AG04450 (cell line): ENCODE measurements at regions not wholly inside any gene's neighbourhood (a gene's known extent, or its start where the extent isn't known, plus 50 kb on each side); places are given as distances from the start of the nearest gene placed in this dataset.

ENCODE experiments used
- CTCF ChIA-PET: fragments of 300-600, 350-600 bp; formaldehyde crosslinking; extraction: SDS; loops from one replicate; lab custom pipeline; 2022; ENCODE audit warnings: antibody characterized with exemption, inconsistent platforms; lab: Charles Lee
- POLR2A ChIA-PET: fragments of 350-600 bp; formaldehyde crosslinking; extraction: SDS; loops from one replicate; lab custom pipeline; 2021; ENCODE audit warnings: antibody characterized with exemption, inconsistent platforms; lab: Yijun Ruan, JAX
- DNase-seq: peaks from one replicate; pipeline ENCODE4 v3.0.0-alpha.2; 2011; ENCODE audit warnings: low read depth, low spot score
- H3K27ac ChIP-seq: one replicate; pipeline ENCODE4 v1.5.1; 2012; ENCODE audit warnings: low read depth, low read length, control low read depth
- H3K27me3 ChIP-seq: one replicate; pipeline ENCODE4 v1.6.0; 2012; ENCODE audit warnings: low read length; ENCODE audit not compliant: control insufficient read depth, insufficient read depth
- H3K4me3 ChIP-seq: 2 replicates; pipeline ENCODE4 v1.5.1; 2011; ENCODE audit warnings: mild to moderate bottlenecking, low read depth, low read length, control low read depth
- H3K9me3 ChIP-seq: 2 replicates; pipeline ENCODE4 v1.5.1; 2012; ENCODE audit warnings: low read length; ENCODE audit not compliant: control insufficient read depth, insufficient read depth
- TF ChIP-seq, protein P1 (sequence below): IDR thresholded peaks from 2 replicates; pipeline ENCODE4 v1.5.1; 2011; ENCODE audit warnings: low read depth, low read length, control low read depth, inconsistent platforms

DNA sequence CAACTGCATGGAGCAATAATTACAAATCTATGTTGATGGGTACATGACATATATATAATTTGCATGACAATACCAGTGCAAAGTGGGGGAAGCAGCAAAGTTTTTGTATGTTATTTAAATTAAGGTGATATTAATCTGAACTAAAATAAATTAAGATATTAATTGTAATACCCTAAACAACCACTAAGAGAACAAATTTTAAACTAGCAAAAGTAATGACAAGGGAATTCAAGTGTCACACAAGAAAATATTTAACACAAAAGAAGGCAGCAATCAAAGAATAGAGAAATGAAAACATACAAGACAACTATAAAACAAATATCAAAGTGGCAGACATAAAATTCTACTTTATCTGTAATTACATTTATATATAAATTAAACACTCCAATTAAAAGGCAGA, 2003.4 kb downstream of the MAT2B start:
- DNase-seq = no peak
- H3K27me3 ChIP-seq = no peaks in the 10 kb centered on the region
- CTCF ChIA-PET = no interaction called here
- POLR2A ChIA-PET = no interaction called here
- no peak overlapping the region for H3K27ac ChIP-seq
- no peak overlapping the region for H3K4me3 ChIP-seq
- H3K9me3 ChIP-seq = no peaks in the 10 kb centered on the region
- TF ChIP-seq, protein P1, sequence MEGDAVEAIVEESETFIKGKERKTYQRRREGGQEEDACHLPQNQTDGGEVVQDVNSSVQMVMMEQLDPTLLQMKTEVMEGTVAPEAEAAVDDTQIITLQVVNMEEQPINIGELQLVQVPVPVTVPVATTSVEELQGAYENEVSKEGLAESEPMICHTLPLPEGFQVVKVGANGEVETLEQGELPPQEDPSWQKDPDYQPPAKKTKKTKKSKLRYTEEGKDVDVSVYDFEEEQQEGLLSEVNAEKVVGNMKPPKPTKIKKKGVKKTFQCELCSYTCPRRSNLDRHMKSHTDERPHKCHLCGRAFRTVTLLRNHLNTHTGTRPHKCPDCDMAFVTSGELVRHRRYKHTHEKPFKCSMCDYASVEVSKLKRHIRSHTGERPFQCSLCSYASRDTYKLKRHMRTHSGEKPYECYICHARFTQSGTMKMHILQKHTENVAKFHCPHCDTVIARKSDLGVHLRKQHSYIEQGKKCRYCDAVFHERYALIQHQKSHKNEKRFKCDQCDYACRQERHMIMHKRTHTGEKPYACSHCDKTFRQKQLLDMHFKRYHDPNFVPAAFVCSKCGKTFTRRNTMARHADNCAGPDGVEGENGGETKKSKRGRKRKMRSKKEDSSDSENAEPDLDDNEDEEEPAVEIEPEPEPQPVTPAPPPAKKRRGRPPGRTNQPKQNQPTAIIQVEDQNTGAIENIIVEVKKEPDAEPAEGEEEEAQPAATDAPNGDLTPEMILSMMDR = no peak

GRCh38 chr5:165521816-165522610, 2016.6 kb downstream of the MAT2B start:
- H3K4me3 ChIP-seq = no peak overlapping the region; the same call in 1 of the 2 replicates
- CTCF ChIA-PET = interaction anchor here (0.7 to 1.1 kb wide), 3 partner anchors 96 to 1509 kb away, joined by 3 to 7 read pairs (median 3); no protein-coding TSS in a partner anchor
- no peaks in the 10 kb centered on the region for H3K27me3 ChIP-seq
- peaks cover 7% of the 10 kb centered on the region; the same call in 1 of the 2 replicates for H3K9me3 ChIP-seq
- H3K27ac ChIP-seq = no peak overlapping the region
- TF ChIP-seq, protein P1 = no peak
- POLR2A ChIA-PET = no interaction called here
- no peak for DNase-seq

DNA sequence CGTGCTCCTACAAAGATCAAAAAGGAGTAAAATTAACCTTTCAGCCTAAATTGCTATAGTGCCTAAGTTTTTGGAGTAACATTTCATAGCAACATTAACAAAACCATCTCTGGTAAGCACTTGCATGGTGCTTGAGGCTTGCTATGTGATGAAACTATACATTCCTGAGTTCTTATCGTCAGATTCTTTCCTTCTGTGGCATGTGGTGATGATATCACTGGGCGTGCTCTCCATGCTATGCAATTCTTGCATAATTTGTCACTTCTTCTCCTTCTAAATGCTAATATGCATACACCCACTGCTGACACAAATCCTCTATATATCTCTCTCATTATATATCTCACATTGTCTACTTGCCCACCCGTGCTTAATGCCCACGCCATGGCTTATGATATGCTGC, 2019.9 kb downstream of the MAT2B start:
- CTCF ChIA-PET = no interaction called here
- H3K9me3 ChIP-seq = peaks cover 13% of the 10 kb centered on the region
- no peak overlapping the region for H3K27ac ChIP-seq
- POLR2A ChIA-PET = no interaction called here
- TF ChIP-seq, protein P1 = no peak
- no peak overlapping the region for H3K4me3 ChIP-seq
- DNase-seq = peak; percentile 72
- H3K27me3 ChIP-seq = no peaks in the 10 kb centered on the region

DNA sequence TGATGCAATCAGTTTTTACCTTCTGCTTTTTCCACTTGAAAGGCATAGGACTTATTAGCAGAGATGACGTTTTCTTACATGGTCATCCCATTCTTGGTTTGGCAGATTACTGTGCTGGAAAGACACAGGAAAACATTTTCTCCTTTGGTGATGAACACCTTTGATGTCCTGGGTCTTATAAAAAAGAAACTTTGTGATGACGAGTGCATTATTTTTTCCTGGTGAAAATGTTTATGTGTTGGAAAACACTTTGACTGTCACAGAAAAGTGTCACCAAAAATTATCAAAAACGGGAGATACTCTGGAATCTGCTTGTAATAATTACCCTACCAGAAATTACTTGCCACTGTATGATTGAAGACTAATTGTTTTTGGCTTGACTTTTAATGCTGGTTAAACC, 2020.9 kb downstream of the MAT2B start:
- DNase-seq = no peak
- Histone ChIP-seq H3K4me3 (no peak overlapping the region), H3K27me3 (no peaks in the 10 kb centered on the region), H3K9me3 (peaks cover 13% of the 10 kb centered on the region), H3K27ac (no peak overlapping the region)
- CTCF ChIA-PET = no interaction called here
- POLR2A ChIA-PET = no interaction called here
- TF ChIP-seq, protein P1 = no peak

- TF ChIP-seq, protein P1 = no peak
- Histone ChIP-seq H3K4me3 (no peak overlapping the region), H3K9me3 (peaks cover 13% of the 10 kb centered on the region), H3K27me3 (no peaks in the 10 kb centered on the region), H3K27ac (no peak overlapping the region)
- ChIA-PET CTCF (no interaction called here), POLR2A (no interaction called here)
- no peak for DNase-seq
These were observed 2022.2 kb downstream of the MAT2B start for GRCh38 chr5:165527577-165527976.
